MM.1S (cell line): ENCODE measurements at regions not wholly inside any gene's neighbourhood (a gene's known extent, or its start where the extent isn't known, plus 50 kb on each side); places are given as distances from the start of the nearest gene placed in this dataset.

Experiments used
- DNase-seq: peaks from one replicate; pipeline ENCODE4 v3.0.0-alpha.2; 2015
- H2AFZ ChIP-seq: fragments of 300-600 bp; sonication (generic); 2 replicates; pipeline ENCODE4 v1.6.0; 2016; ENCODE audit warnings: antibody characterized with exemption, low read length
- H3F3A ChIP-seq: fragments of 300-600 bp; sonication (generic); 2 replicates; pipeline ENCODE4 v1.6.1; 2016; ENCODE audit warnings: mild to moderate bottlenecking, antibody characterized with exemption, low read length, moderate library complexity, mixed read lengths; ENCODE audit not compliant: insufficient read depth
- H3K27ac ChIP-seq: fragments of 300-600 bp; sonication (generic); 2 replicates; pipeline ENCODE4 v1.5.1; 2016; ENCODE audit warnings: mild to moderate bottlenecking, low read length
- H3K27me3 ChIP-seq: fragments of 300-600 bp; sonication (generic); replicated peaks from 2 replicates; pipeline ENCODE4 v1.6.0; 2016; ENCODE audit warnings: low read length; ENCODE audit not compliant: insufficient read depth
- H3K36me3 ChIP-seq: fragments of 300-600 bp; sonication (generic); replicated peaks from 2 replicates; pipeline ENCODE4 v1.6.1; 2016; ENCODE audit warnings: mild to moderate bottlenecking, low read length, mixed read lengths; ENCODE audit not compliant: insufficient read depth
- H3K4me1 ChIP-seq: fragments of 300-600 bp; sonication (generic); 2 replicates; pipeline ENCODE4 v1.6.1; 2016; ENCODE audit warnings: low read length, mixed read lengths
- H3K4me2 ChIP-seq: fragments of 300-600 bp; sonication (generic); 2 replicates; pipeline ENCODE4 v1.6.0; 2016; ENCODE audit warnings: low read depth, low read length
- H3K4me3 ChIP-seq: fragments of 300-600 bp; sonication (generic); 2 replicates; pipeline ENCODE4 v1.5.1; 2016; ENCODE audit warnings: low read length, mixed read lengths
- H3K79me2 ChIP-seq: fragments of 300-600 bp; sonication (generic); 2 replicates; pipeline ENCODE4 v1.6.1; 2016; ENCODE audit warnings: mixed run types, low read length, mixed read lengths
- H3K9ac ChIP-seq: fragments of 300-600 bp; sonication (generic); 2 replicates; pipeline ENCODE4 v1.6.1; 2016; ENCODE audit warnings: low read length, mixed read lengths
- H3K9me2 ChIP-seq: fragments of 300-600 bp; sonication (generic); replicated peaks from 2 replicates; pipeline ENCODE4 v1.6.1; 2016; ENCODE audit warnings: mild to moderate bottlenecking, low read length, mixed read lengths; ENCODE audit not compliant: insufficient read depth
- H3K9me3 ChIP-seq: fragments of 300-600 bp; sonication (generic); replicated peaks from 2 replicates; pipeline ENCODE4 v1.6.1; 2016; ENCODE audit warnings: mild to moderate bottlenecking, low read length, mixed read lengths; ENCODE audit not compliant: insufficient read depth
- H4K20me1 ChIP-seq: fragments of 300-600 bp; sonication (generic); 2 replicates; pipeline ENCODE4 v1.6.1; 2016; ENCODE audit warnings: mild to moderate bottlenecking, low read length, moderate library complexity, mixed read lengths; ENCODE audit not compliant: insufficient read depth
- EZH2 ChIP-seq: fragments of 300-600 bp; sonication (generic); optimal IDR thresholded peaks from 2 replicates; pipeline ENCODE3; 2017; ENCODE audit warnings: low read depth, mild to moderate bottlenecking, antibody characterized with exemption, low read length, mixed read lengths
- EZH2phosphoT487 ChIP-seq: fragments of 300-600 bp; sonication (generic); IDR thresholded peaks from 2 replicates; pipeline ENCODE4 v1.6.1; 2018; ENCODE audit warnings: antibody characterized with exemption, low read length
- TF ChIP-seq, protein P1 (sequence below): fragments of 300-600 bp; sonication (generic); IDR thresholded peaks from 2 replicates; pipeline ENCODE4 v1.5.1; 2016; ENCODE audit warnings: antibody characterized with exemption, low read length, mixed read lengths

DNA sequence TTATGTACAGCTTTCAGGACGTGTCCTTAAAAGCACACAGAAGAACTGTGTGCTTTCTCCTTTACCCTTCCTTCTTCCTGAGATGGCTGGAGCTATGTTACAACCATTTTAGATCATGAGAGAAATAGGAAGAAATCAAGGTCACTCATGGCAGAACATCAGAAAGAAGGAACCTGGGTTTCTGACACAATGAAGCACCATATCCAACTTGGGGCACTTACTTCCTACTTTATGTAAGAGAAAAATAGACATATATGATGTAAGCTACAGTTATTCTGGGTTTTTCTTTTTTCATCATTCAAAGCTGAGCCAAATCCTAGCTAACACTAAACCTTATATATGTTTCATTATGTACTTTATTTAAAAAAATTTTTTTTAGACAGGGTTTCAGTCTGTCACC is 79.5 kb downstream of the FAM161A start:
- H3K4me2 ChIP-seq, result no peak overlapping the region
- H3K4me3 ChIP-seq, result no peak overlapping the region
- no peaks in the 10 kb centered on the region for H3K79me2 ChIP-seq
- H3K27me3 ChIP-seq, result no peaks in the 10 kb centered on the region
- H4K20me1 ChIP-seq, result no peaks in the 10 kb centered on the region
- no peaks in the 10 kb centered on the region for H3K9me2 ChIP-seq
- DNase-seq, result no peak
- TF ChIP-seq EZH2phosphoT487 (no peak), EZH2 (no peak)
- TF ChIP-seq, protein P1, sequence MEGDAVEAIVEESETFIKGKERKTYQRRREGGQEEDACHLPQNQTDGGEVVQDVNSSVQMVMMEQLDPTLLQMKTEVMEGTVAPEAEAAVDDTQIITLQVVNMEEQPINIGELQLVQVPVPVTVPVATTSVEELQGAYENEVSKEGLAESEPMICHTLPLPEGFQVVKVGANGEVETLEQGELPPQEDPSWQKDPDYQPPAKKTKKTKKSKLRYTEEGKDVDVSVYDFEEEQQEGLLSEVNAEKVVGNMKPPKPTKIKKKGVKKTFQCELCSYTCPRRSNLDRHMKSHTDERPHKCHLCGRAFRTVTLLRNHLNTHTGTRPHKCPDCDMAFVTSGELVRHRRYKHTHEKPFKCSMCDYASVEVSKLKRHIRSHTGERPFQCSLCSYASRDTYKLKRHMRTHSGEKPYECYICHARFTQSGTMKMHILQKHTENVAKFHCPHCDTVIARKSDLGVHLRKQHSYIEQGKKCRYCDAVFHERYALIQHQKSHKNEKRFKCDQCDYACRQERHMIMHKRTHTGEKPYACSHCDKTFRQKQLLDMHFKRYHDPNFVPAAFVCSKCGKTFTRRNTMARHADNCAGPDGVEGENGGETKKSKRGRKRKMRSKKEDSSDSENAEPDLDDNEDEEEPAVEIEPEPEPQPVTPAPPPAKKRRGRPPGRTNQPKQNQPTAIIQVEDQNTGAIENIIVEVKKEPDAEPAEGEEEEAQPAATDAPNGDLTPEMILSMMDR, result no peak
- peaks cover 9% of the 10 kb centered on the region for H3K4me1 ChIP-seq
- no peaks in the 10 kb centered on the region for H3K9me3 ChIP-seq
- H3F3A ChIP-seq, result 0 out of 2 replicates have a peak, but pooled peaks cover 12% of the 10 kb centered on the region
- no peak overlapping the region for H3K27ac ChIP-seq
- no peak overlapping the region for H3K9ac ChIP-seq
- no peak overlapping the region for H2AFZ ChIP-seq
- H3K36me3 ChIP-seq, result no peaks in the 10 kb centered on the region

DNA sequence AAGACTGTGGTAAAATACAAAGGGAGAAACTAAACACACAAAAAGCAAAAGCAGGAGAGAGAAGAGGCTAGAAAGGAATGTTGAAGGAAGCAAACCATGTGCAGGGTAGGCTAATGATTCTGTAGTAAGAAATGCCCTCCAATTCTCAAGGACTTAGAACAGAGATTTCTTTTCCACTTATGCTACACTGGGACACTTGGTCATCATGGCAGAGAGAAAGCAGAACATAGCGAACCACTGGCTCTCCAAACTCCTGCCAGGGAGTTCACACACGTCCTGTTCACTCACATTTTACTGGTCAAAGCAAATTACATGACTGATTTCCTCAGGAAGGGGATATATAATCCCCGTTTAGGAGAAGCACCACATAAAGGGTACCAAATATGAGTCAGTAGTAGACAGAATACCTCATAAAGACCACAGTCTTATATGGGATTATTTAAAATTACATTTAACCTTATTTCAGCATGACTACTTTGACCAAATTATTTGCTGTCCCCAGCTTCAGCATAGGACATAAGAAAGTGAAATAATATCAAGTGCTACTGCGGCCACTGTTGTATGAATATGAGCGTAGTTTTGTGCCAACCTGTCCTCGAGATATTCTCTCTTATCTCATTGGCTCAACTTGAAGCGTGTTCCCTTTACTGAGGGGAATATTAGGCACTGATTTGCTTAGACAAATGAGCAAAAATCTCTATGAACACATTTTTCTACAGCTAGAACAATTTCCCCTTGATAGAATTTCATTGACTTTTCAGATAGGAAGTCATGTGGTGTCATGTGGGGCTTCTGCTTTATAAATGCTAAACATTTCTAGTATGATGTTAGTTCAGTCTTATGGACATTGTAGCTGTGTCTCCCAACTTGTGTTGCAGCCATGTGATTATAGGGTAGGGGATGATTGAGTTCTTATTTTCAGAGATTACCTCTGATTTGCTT is 81.7 kb downstream of the FAM161A start:
- Histone ChIP-seq H2AFZ (no peak overlapping the region), H3K27ac (no peak overlapping the region), H4K20me1 (no peaks in the 10 kb centered on the region), H3K9me3 (no peaks in the 10 kb centered on the region), H3K4me2 (no peak overlapping the region), H3F3A (0 out of 2 replicates have a peak, but pooled peaks cover 12% of the 10 kb centered on the region), H3K36me3 (no peaks in the 10 kb centered on the region), H3K27me3 (no peaks in the 10 kb centered on the region), H3K79me2 (no peaks in the 10 kb centered on the region), H3K4me3 (no peak overlapping the region), H3K9ac (no peak overlapping the region), H3K4me1 (peaks cover 9% of the 10 kb centered on the region), H3K9me2 (no peaks in the 10 kb centered on the region)
- no peak for TF ChIP-seq EZH2
- TF ChIP-seq EZH2phosphoT487, result no peak
- TF ChIP-seq, protein P1, result no peak
- no peak for DNase-seq

DNA sequence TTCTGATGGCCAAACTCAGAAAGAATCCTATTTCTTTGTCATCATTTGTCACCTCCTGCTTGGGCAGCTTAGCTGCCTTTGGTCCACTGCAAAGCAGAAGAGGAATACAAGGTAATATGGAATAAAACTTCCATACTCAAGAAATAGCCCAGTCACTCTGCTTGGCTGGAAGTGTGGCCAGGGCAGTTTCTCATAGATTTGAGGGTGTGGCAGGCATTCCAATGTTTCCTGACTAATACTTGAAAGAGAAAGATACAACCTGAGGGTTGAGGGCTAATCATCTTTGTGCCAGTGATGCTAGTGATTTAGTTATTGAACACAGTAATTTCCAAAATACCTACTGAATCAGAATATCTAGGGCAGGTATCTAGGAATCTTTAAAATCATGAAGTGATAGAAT is 83.1 kb downstream of the FAM161A start:
- TF ChIP-seq, protein P1, result no peak
- TF ChIP-seq EZH2phosphoT487 (no peak), EZH2 (no peak)
- DNase-seq, result no peak

More for the DNA sequence above, 83.1 kb downstream of the FAM161A start:
- no peaks in the 10 kb centered on the region for H3K79me2 ChIP-seq
- no peak overlapping the region for H3K27ac ChIP-seq
- peaks cover 2% of the 10 kb centered on the region for H3K4me1 ChIP-seq
- no peak overlapping the region for H3K4me2 ChIP-seq
- H3K9ac ChIP-seq, result no peak overlapping the region
- no peak overlapping the region for H3K4me3 ChIP-seq
- no peak overlapping the region for H2AFZ ChIP-seq
- H3K9me3 ChIP-seq, result no peaks in the 10 kb centered on the region
- no peaks in the 10 kb centered on the region for H3K36me3 ChIP-seq
- H3K27me3 ChIP-seq, result no peaks in the 10 kb centered on the region
- 0 out of 2 replicates have a peak, but pooled peaks cover 3% of the 10 kb centered on the region for H3F3A ChIP-seq
- no peaks in the 10 kb centered on the region for H4K20me1 ChIP-seq
- H3K9me2 ChIP-seq, result no peaks in the 10 kb centered on the region
